H9 (cell line): ENCODE measurements at regions not wholly inside any gene's neighbourhood (a gene's known extent, or its start where the extent isn't known, plus 50 kb on each side); places are given as distances from the start of the nearest gene placed in this dataset.

Experiments
- DNase-seq: peaks from one replicate; pipeline ENCODE4 v3.0.0-alpha.2; 2017
- H2AFZ ChIP-seq: one replicate; pipeline ENCODE4 v1.6.1; 2013; ENCODE audit warnings: mild to moderate bottlenecking, low read length, control low read depth, moderate library complexity
- H2AK5ac ChIP-seq: 2 replicates; pipeline ENCODE4 v1.6.1; 2013; ENCODE audit warnings: low read length, control low read depth, mixed read lengths; ENCODE audit not compliant: insufficient read length
- H2BK120ac ChIP-seq: one replicate; pipeline ENCODE4 v1.6.1; 2013; ENCODE audit warnings: low read depth, mild to moderate bottlenecking, low read length, control low read depth, inconsistent platforms; ENCODE audit not compliant: poor library complexity, severe bottlenecking
- H2BK12ac ChIP-seq: 2 replicates; pipeline ENCODE4 v1.6.1; 2013; ENCODE audit warnings: low read length, control low read depth, mixed read lengths, low read depth; ENCODE audit not compliant: insufficient read length
- H2BK15ac ChIP-seq: 2 replicates; pipeline ENCODE4 v1.6.1; 2013; ENCODE audit warnings: low read depth, low read length, control low read depth
- H2BK20ac ChIP-seq: one replicate; pipeline ENCODE4 v1.6.1; 2013; ENCODE audit warnings: low read depth, mild to moderate bottlenecking, low read length, control low read depth, inconsistent platforms; ENCODE audit not compliant: poor library complexity, severe bottlenecking
- H2BK5ac ChIP-seq: 2 replicates; pipeline ENCODE4 v1.6.1; 2013; ENCODE audit warnings: low read length, control low read depth, mixed read lengths; ENCODE audit not compliant: insufficient read length
- H3K14ac ChIP-seq: 2 replicates; pipeline ENCODE4 v1.6.1; 2013; ENCODE audit warnings: low read length, control low read depth; ENCODE audit not compliant: insufficient read depth
- H3K18ac ChIP-seq: 2 replicates; pipeline ENCODE4 v1.6.1; 2013; ENCODE audit warnings: low read depth, mild to moderate bottlenecking, mixed read lengths, low read length, control low read depth; ENCODE audit not compliant: insufficient read length
- H3K23ac ChIP-seq: 2 replicates; pipeline ENCODE4 v1.6.1; 2013; ENCODE audit warnings: low read length, control low read depth, mixed read lengths, low read depth; ENCODE audit not compliant: insufficient read length
- H3K23me2 ChIP-seq: 2 replicates; pipeline ENCODE4 v1.6.1; 2013; ENCODE audit warnings: low read depth, mild to moderate bottlenecking, mixed read lengths, low read length, control low read depth; ENCODE audit not compliant: insufficient read length, poor library complexity, severe bottlenecking
- H3K27ac ChIP-seq: 2 replicates; pipeline ENCODE4 v1.5.1; 2013; ENCODE audit warnings: low read length, control low read depth, mixed read lengths, low read depth; ENCODE audit not compliant: insufficient read length
- H3K27me3 ChIP-seq: 2 replicates; pipeline ENCODE4 v1.6.1; 2013; ENCODE audit warnings: low read length, control low read depth, inconsistent platforms; ENCODE audit not compliant: insufficient read depth
- H3K4ac ChIP-seq: 2 replicates; pipeline ENCODE4 v1.6.1; 2013; ENCODE audit warnings: low read depth, mild to moderate bottlenecking, control low read depth, inconsistent platforms, low read length, moderate library complexity
- H3K4me1 ChIP-seq: 2 replicates; pipeline ENCODE4 v1.6.1; 2013; ENCODE audit warnings: low read length, control low read depth, inconsistent platforms; ENCODE audit not compliant: insufficient read depth
- H3K4me2 ChIP-seq: 2 replicates; pipeline ENCODE4 v1.6.1; 2013; ENCODE audit warnings: low read length, control low read depth, mixed read lengths; ENCODE audit not compliant: insufficient read length, insufficient read depth
- H3K56ac ChIP-seq: 2 replicates; pipeline ENCODE4 v1.6.1; 2013; ENCODE audit warnings: low read depth, mild to moderate bottlenecking, mixed read lengths, low read length, control low read depth; ENCODE audit not compliant: insufficient read length
- H3K79me1 ChIP-seq: 2 replicates; pipeline ENCODE4 v1.6.1; 2013; ENCODE audit warnings: low read depth, mild to moderate bottlenecking, moderate library complexity, low read length, control low read depth, inconsistent platforms; ENCODE audit not compliant: insufficient read depth, poor library complexity, severe bottlenecking
- H3K79me2 ChIP-seq: 2 replicates; pipeline ENCODE4 v1.6.1; 2013; ENCODE audit warnings: low read length, control low read depth, inconsistent platforms; ENCODE audit not compliant: insufficient read depth
- H3K9ac ChIP-seq: 2 replicates; pipeline ENCODE4 v1.6.1; 2013; ENCODE audit warnings: low read length, control low read depth, mixed read lengths; ENCODE audit not compliant: insufficient read length; ENCODE audit errors: extremely low read depth
- H3K9me3 ChIP-seq: one replicate; pipeline ENCODE4 v1.6.1; 2013; ENCODE audit warnings: low read depth, low read length, inconsistent platforms; ENCODE audit not compliant: control insufficient read depth
- H3T11ph ChIP-seq: one replicate; pipeline ENCODE4 v1.6.1; 2013; ENCODE audit warnings: mild to moderate bottlenecking, low read length, control low read depth, inconsistent platforms
- H4K20me1 ChIP-seq: one replicate; pipeline ENCODE4 v1.6.1; 2013; ENCODE audit not compliant: control insufficient read depth, insufficient read length, insufficient read depth
- H4K5ac ChIP-seq: 2 replicates; pipeline ENCODE4 v1.6.1; 2013; ENCODE audit warnings: low read depth, mild to moderate bottlenecking, mixed read lengths, low read length, control low read depth; ENCODE audit not compliant: insufficient read length
- H4K8ac ChIP-seq: replicated peaks from 2 replicates; pipeline ENCODE4 v1.6.1; 2013; ENCODE audit warnings: low read length, control low read depth, mixed read lengths, low read depth; ENCODE audit not compliant: insufficient read length
- H4K91ac ChIP-seq: 2 replicates; pipeline ENCODE4 v1.6.1; 2013; ENCODE audit warnings: low read depth, mild to moderate bottlenecking, moderate library complexity, mixed read lengths, low read length, control low read depth; ENCODE audit not compliant: insufficient read length
- H3K27ac Mint-ChIP-seq, 3 experiments: 2 replicates in 2 of 3; 3 replicates in 1 of 3; pipeline ENCODE4 v1.8.0; 2020 to 2021; ENCODE audit warnings: mixed read lengths in 3 of 3, mild to moderate bottlenecking in 1 of 3, moderate library complexity in 1 of 3
- H3K27me3 Mint-ChIP-seq: 2 replicates; pipeline ENCODE4 v1.8.0; 2021; ENCODE audit warnings: low read depth, mild to moderate bottlenecking, moderate library complexity, mixed read lengths
- H3K36me3 Mint-ChIP-seq, 3 experiments: 2 replicates in 2 of 3; 3 replicates in 1 of 3; pipeline ENCODE4 v1.8.0; 2020 to 2021; ENCODE audit warnings: low read depth in 3 of 3, mixed read lengths in 3 of 3; ENCODE audit not compliant: insufficient read depth in 1 of 3
- H3K4me1 Mint-ChIP-seq, 2 experiments: 2 replicates each; pipeline ENCODE4 v1.8.0; 2020; ENCODE audit warnings: mixed read lengths in 2 of 2
- H3K4me3 Mint-ChIP-seq, 2 experiments: 2 replicates in 1 of 2; 3 replicates in 1 of 2; pipeline ENCODE4 v1.8.0; 2020 to 2021; ENCODE audit warnings: mild to moderate bottlenecking in 2 of 2, mixed read lengths in 2 of 2, moderate library complexity in 1 of 2
- H3K9me3 Mint-ChIP-seq, 2 experiments: 2 replicates in 1 of 2; 3 replicates in 1 of 2; pipeline ENCODE4 v1.8.0; 2020; ENCODE audit warnings: mild to moderate bottlenecking in 2 of 2, mixed read lengths in 2 of 2, moderate library complexity in 1 of 2
- CTCF ChIP-seq: fragments of 200-600 bp; sonication (generic); conservative IDR thresholded peaks from 3 replicates; pipeline ENCODE4 v1.8.0; 2021; ENCODE audit warnings: antibody characterized with exemption, mild to moderate bottlenecking
- WGBS: extraction: QIAGEN DNeasy Blood & Tissue Kit; methylation state at CpG from one replicate; pipeline ENCODE4 v1.1.7; 2013; ENCODE audit warnings: missing lambda C conversion rate, low lambda C conversion rate, mixed read lengths; ENCODE audit not compliant: insufficient read length; ENCODE audit errors: extremely low coverage; 5-methylcytosine and 5-hydroxymethylcytosine counted together

- H3T11ph ChIP-seq = no peak overlapping the region
- H2BK12ac ChIP-seq = no peak overlapping the region
- no peak overlapping the region for H3K23ac ChIP-seq
- H3K27ac Mint-ChIP-seq = no peak overlapping the region
- H2BK20ac ChIP-seq = no peak overlapping the region
- no peak overlapping the region for H2BK15ac ChIP-seq
- no peak overlapping the region for H2BK5ac ChIP-seq
- no peak overlapping the region for H3K4me2 ChIP-seq
- H3K18ac ChIP-seq = no peak overlapping the region
- no peak overlapping the region for H4K5ac ChIP-seq
- H3K36me3 Mint-ChIP-seq = no peaks in the 10 kb centered on the region
- 0 out of 2 replicates have a peak, but pooled peaks cover under 1% of the 10 kb centered on the region for H3K4me1 ChIP-seq
- WGBS = no CpG with 5 or more reads among the region's 1 CpG
- no peak overlapping the region for H2AK5ac ChIP-seq
- no peak overlapping the region for H3K56ac ChIP-seq
- no peak overlapping the region for H3K4ac ChIP-seq
- no peaks in the 10 kb centered on the region for H3K27me3 Mint-ChIP-seq
- DNase-seq = no peak
- H4K20me1 ChIP-seq = no peaks in the 10 kb centered on the region
- H3K4me1 Mint-ChIP-seq = peaks cover 7 to 8% of the 10 kb centered on the region in 2 experiments
- TF ChIP-seq CTCF = no peak
- H3K4me3 Mint-ChIP-seq = no peak overlapping the region
- no peaks in the 10 kb centered on the region for H3K27me3 ChIP-seq
- H4K91ac ChIP-seq = no peak overlapping the region
- H2BK120ac ChIP-seq = no peak overlapping the region
- no peaks in the 10 kb centered on the region for H3K9me3 ChIP-seq
- no peak overlapping the region for H4K8ac ChIP-seq
- no peaks in the 10 kb centered on the region for H3K23me2 ChIP-seq
- H3K9ac ChIP-seq = no peak overlapping the region
- H2AFZ ChIP-seq = no peak overlapping the region
- no peak overlapping the region for H3K27ac ChIP-seq
- no peaks in the 10 kb centered on the region for H3K79me2 ChIP-seq
- H3K14ac ChIP-seq = no peak overlapping the region
- no peaks in the 10 kb centered on the region for H3K79me1 ChIP-seq
- H3K9me3 Mint-ChIP-seq = no peaks in the 10 kb centered on the region; a peak in 1 of 5 replicates
Observed at GRCh38 chr5:72000707-72001106, 106.6 kb upstream of the MAP1B start.
